Esophagus squamous epithelium (tissue), 4 donors: ENCODE measurements at regions not wholly inside any gene's neighbourhood (a gene's known extent, or its start where the extent isn't known, plus 50 kb on each side); places are given as distances from the start of the nearest gene placed in this dataset.

ENCODE experiments used
- CTCF ChIP-seq, 6 experiments: fragments of 450-650 bp in 4 of 6; fragments of 200-600 bp in 2 of 6; sonication (generic) in 2 of 6; IDR thresholded peaks; one replicate each; pipeline ENCODE4 v1.5.1; 2016 to 2019; ENCODE audit warnings: antibody characterized with exemption in 6 of 6, mild to moderate bottlenecking in 4 of 6, moderate library complexity in 4 of 6
- POLR2A ChIP-seq, 4 donors: fragments of 450-650 bp; IDR thresholded peaks; one replicate each; pipeline ENCODE4 v1.6.1; 2017; ENCODE audit warnings: antibody characterized with exemption in 4 of 4, mild to moderate bottlenecking in 4 of 4, moderate library complexity in 3 of 4

DNA sequence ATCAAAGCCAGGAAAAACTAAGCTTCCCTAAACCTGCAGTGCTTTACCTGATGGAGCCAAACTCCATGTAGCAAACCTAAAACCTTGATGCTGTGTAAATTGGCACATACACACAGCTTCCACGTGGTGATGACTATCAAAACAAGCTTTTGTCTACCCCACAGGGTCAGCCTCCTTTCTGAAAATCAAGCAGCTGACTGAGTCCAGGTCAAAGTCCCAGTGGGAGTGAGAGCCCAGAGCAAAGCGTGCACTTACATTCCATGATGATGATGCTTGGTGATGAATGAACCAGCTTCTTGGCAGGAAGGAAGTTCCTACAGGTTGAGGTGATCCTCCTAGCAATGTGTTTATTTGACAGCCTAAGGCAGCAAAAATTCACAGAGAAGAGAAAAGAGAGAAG, 630.0 kb upstream of the TBX3 start:
- TF ChIP-seq CTCF (IDR thresholded peaks at IDR 0.05) (no peak), POLR2A (IDR thresholded peaks at IDR 0.05) (no peak)
